Fibroblast of lung (primary cell): ENCODE measurements at regions not wholly inside any gene's neighbourhood (a gene's known extent, or its start where the extent isn't known, plus 50 kb on each side); places are given as distances from the start of the nearest gene placed in this dataset.
A peak's percentile ranks its signal among the peaks of the same experiment; 100 is the strongest.

Source experiments
- DNase-seq, 2 donors: peaks; one replicate each; pipeline versions ENCODE4 v3.0.0 to v3.0.0-alpha.2; 2010; ENCODE audit warnings: low read depth in 2 of 2
- H2AFZ ChIP-seq: 2 replicates; pipeline ENCODE4 v1.5.1; 2012; ENCODE audit warnings: low read length, control low read depth, inconsistent platforms
- H3K27ac ChIP-seq: 2 replicates; pipeline ENCODE4 v1.5.1; 2011; ENCODE audit warnings: low read length, control low read depth; ENCODE audit not compliant: insufficient read depth
- H3K27me3 ChIP-seq: 2 replicates; pipeline ENCODE4 v1.5.1; 2011; ENCODE audit warnings: mild to moderate bottlenecking, low read length; ENCODE audit not compliant: control insufficient read depth, insufficient read depth
- H3K36me3 ChIP-seq: 2 replicates; pipeline ENCODE4 v1.5.1; 2011; ENCODE audit warnings: low read length; ENCODE audit not compliant: control insufficient read depth, insufficient read depth
- H3K4me1 ChIP-seq: 2 replicates; pipeline ENCODE4 v1.5.1; 2011; ENCODE audit warnings: low read length; ENCODE audit not compliant: control insufficient read depth, insufficient read depth; ENCODE audit errors: extremely low read depth
- H3K4me2 ChIP-seq: 2 replicates; pipeline ENCODE4 v1.5.1; 2011; ENCODE audit warnings: low read length, control low read depth; ENCODE audit not compliant: insufficient read depth; ENCODE audit errors: extremely low read depth
- H3K4me3 ChIP-seq, 4 experiments: fragments of 200-600 bp in 1 of 4; sonication (generic) in 1 of 4; replicated peaks in 1 of 4; 2 replicates each; pipeline ENCODE4 v1.5.1; 2011 to 2016; ENCODE audit warnings: low read length in 4 of 4, low read depth in 3 of 4, mild to moderate bottlenecking in 3 of 4, control low read depth in 2 of 4, inconsistent platforms in 1 of 4, mixed read lengths in 1 of 4; ENCODE audit not compliant: insufficient read depth in 1 of 4; ENCODE audit errors: control extremely low read depth in 1 of 4
- H3K79me2 ChIP-seq: 2 replicates; pipeline ENCODE4 v1.5.1; 2012; ENCODE audit warnings: mild to moderate bottlenecking, low read length, inconsistent platforms; ENCODE audit not compliant: control insufficient read depth, insufficient read depth
- H3K9ac ChIP-seq: 2 replicates; pipeline ENCODE4 v1.5.1; 2011; ENCODE audit warnings: mild to moderate bottlenecking, low read length, control low read depth; ENCODE audit not compliant: insufficient read depth
- H3K9me3 ChIP-seq: 2 replicates; pipeline ENCODE4 v1.5.1; 2012; ENCODE audit warnings: low read depth, low read length; ENCODE audit not compliant: control insufficient read depth, insufficient read depth
- H4K20me1 ChIP-seq: 2 replicates; pipeline ENCODE4 v1.5.1; 2011; ENCODE audit warnings: low read length; ENCODE audit not compliant: control insufficient read depth, insufficient read depth; ENCODE audit errors: extremely low read depth
- CTCF ChIP-seq, 2 donors: IDR thresholded peaks in 1 of 2; conservative IDR thresholded peaks in 1 of 2; 1 replicate in 1 of 2; 2 replicates in 1 of 2; pipeline ENCODE4 v1.5.1; 2011 to 2012; ENCODE audit warnings: low read length in 2 of 2, control low read depth in 1 of 2, inconsistent platforms in 1 of 2, low read depth in 1 of 2, mild to moderate bottlenecking in 1 of 2
- EZH2 ChIP-seq: IDR thresholded peaks from 2 replicates; pipeline ENCODE4 v1.5.1; 2012; ENCODE audit warnings: low read length, control low read depth, mild to moderate bottlenecking; ENCODE audit errors: missing control alignments

DNA sequence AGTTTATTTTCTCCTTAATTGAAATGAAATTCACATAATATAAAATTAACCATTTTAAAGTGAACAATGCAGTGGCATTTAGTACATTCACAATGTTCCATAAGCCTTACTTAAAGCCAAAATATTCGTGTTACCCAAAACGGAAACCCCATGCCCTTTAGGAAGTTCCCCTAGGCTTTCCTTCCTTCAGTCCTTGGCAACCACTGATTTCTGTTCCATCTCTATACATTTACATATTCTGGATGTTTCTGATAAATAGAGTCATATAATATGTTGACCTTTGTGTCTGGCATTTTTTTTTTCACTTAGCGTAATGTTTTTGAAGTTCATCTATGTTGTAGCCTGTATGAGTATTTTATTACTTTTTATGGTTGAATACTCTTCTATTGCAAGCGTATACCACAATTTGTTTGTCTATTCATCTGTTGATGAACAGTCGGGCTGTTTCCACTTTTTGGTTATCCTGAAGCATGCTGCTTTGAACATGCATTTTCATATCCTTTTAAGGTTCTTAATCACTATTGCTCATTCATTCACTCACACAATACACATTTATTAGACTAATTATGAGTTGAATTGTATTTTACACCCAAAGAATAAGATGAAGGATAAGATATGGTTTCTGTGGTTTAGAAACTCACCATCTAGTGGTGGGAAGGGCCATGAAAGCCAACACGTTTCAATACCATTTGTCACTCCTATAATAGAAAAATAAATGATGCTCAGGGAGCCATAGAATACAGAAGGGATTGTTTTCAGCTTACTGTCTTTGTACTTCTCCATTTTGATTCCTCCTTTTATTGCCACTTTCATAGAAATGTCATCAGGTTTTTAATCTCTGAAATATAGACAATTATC is 408.2 kb upstream of the CBLB start:
- Histone ChIP-seq H3K4me3 (no peak overlapping the region), H4K20me1 (no peaks in the 10 kb centered on the region), H3K9me3 (no peaks in the 10 kb centered on the region), H3K79me2 (no peaks in the 10 kb centered on the region), H3K9ac (no peak overlapping the region), H3K36me3 (no peaks in the 10 kb centered on the region), H3K4me2 (no peak overlapping the region), H3K4me1 (no peaks in the 10 kb centered on the region), H3K27me3 (no peaks in the 10 kb centered on the region), H2AFZ (no peak overlapping the region), H3K27ac (no peak overlapping the region)
- TF ChIP-seq CTCF (conservative IDR thresholded peaks at IDR 0.05 in 1 of 2, IDR thresholded peaks at IDR 0.05 in 1 of 2; ENCODE audit: low read depth in 1 of 2, low read length in 2 of 2): no peak
- TF ChIP-seq EZH2: no peak
- DNase-seq: no peak

GRCh38 chr3:106277731-106278130 is 408.9 kb upstream of the CBLB start:
- no peak overlapping the region for H2AFZ ChIP-seq
- TF ChIP-seq EZH2 (no peak), CTCF (conservative IDR thresholded peaks at IDR 0.05 in 1 of 2, IDR thresholded peaks at IDR 0.05 in 1 of 2; ENCODE audit: low read depth in 1 of 2, low read length in 2 of 2) (no peak)

GRCh38 chr3:106281221-106281620 is 412.4 kb upstream of the CBLB start:
- TF ChIP-seq CTCF (conservative IDR thresholded peaks at IDR 0.05 in 1 of 2, IDR thresholded peaks at IDR 0.05 in 1 of 2; ENCODE audit: low read depth in 1 of 2, low read length in 2 of 2) (no peak), EZH2 (no peak)
- Histone ChIP-seq H3K9ac (no peak overlapping the region), H3K36me3 (no peaks in the 10 kb centered on the region), H3K79me2 (no peaks in the 10 kb centered on the region), H3K4me2 (no peak overlapping the region), H4K20me1 (no peaks in the 10 kb centered on the region), H2AFZ (no peak overlapping the region), H3K27ac (no peak overlapping the region), H3K4me3 (no peak overlapping the region), H3K4me1 (no peaks in the 10 kb centered on the region), H3K27me3 (no peaks in the 10 kb centered on the region), H3K9me3 (no peaks in the 10 kb centered on the region)
- peak; percentile 42 to 82 for DNase-seq

More at GRCh38 chr3:106277731-106278130, 408.9 kb upstream of the CBLB start:
- Histone ChIP-seq H3K27ac (no peak overlapping the region), H3K27me3 (no peaks in the 10 kb centered on the region), H3K79me2 (no peaks in the 10 kb centered on the region), H3K4me3 (no peak overlapping the region), H4K20me1 (no peaks in the 10 kb centered on the region), H3K9me3 (no peaks in the 10 kb centered on the region), H3K36me3 (no peaks in the 10 kb centered on the region), H3K4me1 (no peaks in the 10 kb centered on the region), H3K4me2 (no peak overlapping the region), H3K9ac (no peak overlapping the region)
- no peak for DNase-seq
